SK-N-SH (cell line): ENCODE measurements at regions not wholly inside any gene's neighbourhood (a gene's known extent, or its start where the extent isn't known, plus 50 kb on each side); places are given as distances from the start of the nearest gene placed in this dataset.

Experiments used
- CTCF ChIA-PET: fragments of 300-600, 350-600 bp; formaldehyde crosslinking; extraction: SDS; loops from one replicate; lab custom pipeline; 2021; lab: Yijun Ruan, JAX
- POLR2A ChIA-PET: fragments of 350-600 bp; sonication (Branson Sonifier 250); formaldehyde crosslinking; extraction: SDS; loops from one replicate; lab custom pipeline; 2020; ENCODE audit warnings: antibody characterized with exemption, inconsistent platforms; lab: Yijun Ruan, JAX
- DNase-seq: peaks from one replicate; pipeline ENCODE4 v3.0.0; 2012
- H2AFZ ChIP-seq: fragments of 200-600 bp; sonication (generic); 2 replicates; pipeline ENCODE4 v1.8.1; 2016; ENCODE audit warnings: antibody characterized with exemption, mild to moderate bottlenecking, low read depth
- H3F3A ChIP-seq: fragments of 200-600 bp; sonication (generic); replicated peaks from 2 replicates; pipeline ENCODE3; 2016; ENCODE audit warnings: antibody characterized with exemption, mild to moderate bottlenecking; ENCODE audit not compliant: insufficient read depth
- H3K27ac ChIP-seq, 2 experiments: fragments of 200-500 bp in 1 of 2; fragments of 200-600 bp in 1 of 2; sonication (Bioruptor generic) in 1 of 2; sonication (generic), shearing (Covaris generic) in 1 of 2; 2 replicates each; pipeline versions ENCODE4 v1.5.1 to v1.6.1; 2014 to 2016; ENCODE audit warnings: low read depth in 2 of 2, inconsistent platforms in 1 of 2, low read length in 1 of 2, mild to moderate bottlenecking in 1 of 2, mixed read lengths in 1 of 2
- H3K27me3 ChIP-seq: fragments of 200-600 bp; sonication (generic), shearing (Covaris generic); 2 replicates; pipeline ENCODE4 v1.6.1; 2016; ENCODE audit warnings: mixed run types; ENCODE audit not compliant: insufficient read depth
- H3K36me3 ChIP-seq, 2 experiments: fragments of 200-500 bp in 1 of 2; fragments of 200-600 bp in 1 of 2; sonication (Bioruptor generic) in 1 of 2; sonication (generic) in 1 of 2; replicated peaks in 1 of 2; 2 replicates each; pipeline versions ENCODE3 to v1.5.1; 2014 to 2016; ENCODE audit warnings: low read length in 1 of 2, mild to moderate bottlenecking in 1 of 2; ENCODE audit not compliant: insufficient read depth in 2 of 2, control insufficient read depth in 1 of 2
- H3K4me1 ChIP-seq, 2 experiments: fragments of 200-500 bp in 1 of 2; fragments of 200-600 bp in 1 of 2; sonication (Bioruptor generic) in 1 of 2; sonication (generic), shearing (Covaris generic) in 1 of 2; 2 replicates each; pipeline versions ENCODE4 v1.5.1 to v1.6.1; 2014 to 2016; ENCODE audit warnings: low read depth in 1 of 2, low read length in 1 of 2, mixed run types in 1 of 2; ENCODE audit not compliant: insufficient read depth in 2 of 2, control insufficient read depth in 1 of 2
- H3K4me2 ChIP-seq: fragments of 200-600 bp; sonication (generic), shearing (Covaris generic); 2 replicates; pipeline ENCODE4 v1.6.1; 2017; ENCODE audit warnings: mixed run types
- H3K4me3 ChIP-seq, 2 experiments: fragments of 200-500 bp in 1 of 2; fragments of 200-600 bp in 1 of 2; sonication (Bioruptor generic) in 1 of 2; sonication (generic), shearing (Covaris generic) in 1 of 2; 2 replicates each; pipeline versions ENCODE4 v1.5.1 to v1.8.1; 2014 to 2016; ENCODE audit warnings: low read depth in 2 of 2, inconsistent platforms in 1 of 2, low read length in 1 of 2, mild to moderate bottlenecking in 1 of 2, mixed read lengths in 1 of 2, moderate library complexity in 1 of 2
- H3K79me2 ChIP-seq: fragments of 200-600 bp; sonication (generic); 2 replicates; pipeline ENCODE4 v1.8.1; 2017; ENCODE audit warnings: mild to moderate bottlenecking; ENCODE audit not compliant: insufficient read depth
- H3K9ac ChIP-seq: fragments of 200-600 bp; sonication (generic); 2 replicates; pipeline ENCODE4 v1.6.1; 2017; ENCODE audit warnings: mixed run types
- H3K9me2 ChIP-seq: fragments of 200-600 bp; sonication (generic); 2 replicates; pipeline ENCODE4 v1.6.1; 2017; ENCODE audit warnings: mixed run types
- H3K9me3 ChIP-seq: fragments of 200-600 bp; sonication (generic); 2 replicates; pipeline ENCODE4 v1.6.1; 2017; ENCODE audit warnings: mixed run types, mild to moderate bottlenecking, moderate library complexity
- H4K20me1 ChIP-seq: fragments of 200-600 bp; sonication (generic); 2 replicates; pipeline ENCODE4 v1.6.1; 2017; ENCODE audit warnings: mild to moderate bottlenecking, mixed run types; ENCODE audit not compliant: insufficient read depth
- CHD2 ChIP-seq: fragments of 150-350 bp; IDR thresholded peaks from 2 replicates; pipeline ENCODE4 v1.6.1; 2018; ENCODE audit warnings: low read length; ENCODE audit not compliant: partially characterized antibody
- EZH2phosphoT487 ChIP-seq: fragments of 200-600 bp; sonication (generic); IDR thresholded peaks from 2 replicates; pipeline ENCODE4 v1.6.1; 2017; ENCODE audit warnings: low read depth, mixed run types, mild to moderate bottlenecking, antibody characterized with exemption, moderate library complexity, borderline replicate concordance
- FOSL2 ChIP-seq: IDR thresholded peaks from 2 replicates; pipeline ENCODE4 v1.4.0; 2012; ENCODE audit warnings: low read depth, mild to moderate bottlenecking, moderate library complexity, borderline replicate concordance
- IRF3 ChIP-seq: fragments of 150-350 bp; IDR thresholded peaks from 2 replicates; pipeline ENCODE4 v1.6.1; 2016; ENCODE audit warnings: mild to moderate bottlenecking, low read depth, low read length
- JUND ChIP-seq: IDR thresholded peaks from 2 replicates; pipeline ENCODE4 v1.4.0; 2012
- MXI1 ChIP-seq: IDR thresholded peaks from 2 replicates; pipeline ENCODE4 v1.6.1; 2012; ENCODE audit warnings: mild to moderate bottlenecking, low read depth, low read length, improper control_type of control experiment
- NFIC ChIP-seq: IDR thresholded peaks from 2 replicates; pipeline ENCODE4 v1.4.0; 2012; ENCODE audit warnings: borderline replicate concordance
- NRF1 ChIP-seq: IDR thresholded peaks from 2 replicates; pipeline ENCODE4 v1.6.1; 2012; ENCODE audit warnings: low read depth, mild to moderate bottlenecking, low read length
- PBX3 ChIP-seq: IDR thresholded peaks from 2 replicates; pipeline ENCODE4; 2012
- RAD21 ChIP-seq: IDR thresholded peaks from 2 replicates; pipeline ENCODE4 v1.6.1; 2012; ENCODE audit warnings: mild to moderate bottlenecking, low read length
- RCOR1 ChIP-seq: fragments of 150-350 bp; IDR thresholded peaks from 2 replicates; pipeline ENCODE4 v1.6.1; 2017; ENCODE audit warnings: antibody characterized with exemption, low read length
- REST ChIP-seq: IDR thresholded peaks from 2 replicates; pipeline ENCODE4 v1.6.1; 2012; ENCODE audit warnings: mild to moderate bottlenecking, low read depth, low read length, moderate library complexity
- SIN3A ChIP-seq: IDR thresholded peaks from 2 replicates; pipeline ENCODE4 v1.6.1; 2012; ENCODE audit warnings: low read depth, mild to moderate bottlenecking, low read length, moderate library complexity, borderline replicate concordance
- SMC3 ChIP-seq: IDR thresholded peaks from 2 replicates; pipeline ENCODE4 v1.6.1; 2012; ENCODE audit warnings: low read depth, low read length, improper control_type of control experiment
- TAF1 ChIP-seq: IDR thresholded peaks from 2 replicates; pipeline ENCODE4 v1.6.1; 2012; ENCODE audit warnings: low read depth, mild to moderate bottlenecking, low read length, moderate library complexity, borderline replicate concordance
- TEAD4 ChIP-seq: IDR thresholded peaks from 2 replicates; pipeline ENCODE4 v1.4.0; 2012; ENCODE audit warnings: mild to moderate bottlenecking, borderline replicate concordance; ENCODE audit not compliant: insufficient read depth
- USF1 ChIP-seq: IDR thresholded peaks from 2 replicates; pipeline ENCODE4 v1.4.0; 2012; ENCODE audit warnings: low read depth, borderline replicate concordance
- USF2 ChIP-seq: fragments of 150-350 bp; IDR thresholded peaks from 2 replicates; pipeline ENCODE4 v1.6.1; 2017; ENCODE audit warnings: antibody characterized with exemption, low read length, low read depth, borderline replicate concordance
- ZBTB33 ChIP-seq: IDR thresholded peaks from 2 replicates; pipeline ENCODE4 v1.4.0; 2012; ENCODE audit warnings: low read depth, borderline replicate concordance
- WGBS: methylation state at CpG from one replicate; pipeline ENCODE4 v1.1.6; 2017; ENCODE audit warnings: low lambda C conversion rate; 5-methylcytosine and 5-hydroxymethylcytosine counted together

- Histone ChIP-seq H3K9ac (no peak overlapping the region), H3K27ac (no peak overlapping the region), H3K4me3 (no peak overlapping the region), H3K9me3 (no peaks in the 10 kb centered on the region), H3K79me2 (no peaks in the 10 kb centered on the region), H3K36me3 (no peaks in the 10 kb centered on the region), H4K20me1 (no peaks in the 10 kb centered on the region), H3F3A (no peaks in the 10 kb centered on the region), H3K4me2 (no peak overlapping the region), H3K4me1 (no peaks in the 10 kb centered on the region; a peak in 3 of 4 replicates), H3K27me3 (no peaks in the 10 kb centered on the region), H3K9me2 (no peaks in the 10 kb centered on the region), H2AFZ (no peak overlapping the region)
- ChIA-PET CTCF (no interaction called here), POLR2A (no interaction called here)
- no peak for DNase-seq
- no peak for TF ChIP-seq NRF1
- TF ChIP-seq IRF3: no peak
- no peak for TF ChIP-seq RCOR1
- TF ChIP-seq SIN3A: no peak
- no peak for TF ChIP-seq PBX3
- TF ChIP-seq FOSL2: no peak
- TF ChIP-seq MXI1: no peak
- TF ChIP-seq JUND: no peak
- no peak for TF ChIP-seq TAF1
- TF ChIP-seq NFIC: no peak
- no peak for TF ChIP-seq TEAD4
- TF ChIP-seq USF2: no peak
- no peak for TF ChIP-seq SMC3
- TF ChIP-seq RAD21: no peak
- TF ChIP-seq REST: no peak
- TF ChIP-seq EZH2phosphoT487: no peak
- TF ChIP-seq CHD2: no peak
- no peak for TF ChIP-seq USF1
- no peak for TF ChIP-seq ZBTB33
- WGBS: 52% methylated on average over 2 of the region's 2 CpGs
These were observed 473.6 kb downstream of the EPM2A start for GRCh38 chr6:145261758-145262157.
